ENCODE measurements at regions not wholly inside any gene's neighbourhood (a gene's known extent, or its start where the extent isn't known, plus 50 kb on each side); places are given as distances from the start of the nearest gene placed in this dataset.
"Not testable (repeated sequence)": the region's sequence is repeated elsewhere in the genome, so short reads cannot be mapped to it uniquely, and the experiment has no call there.

- DNase-seq (ENCODE audit: low read depth): no peak
These were observed 214.8 kb upstream of the KLF14 start for GRCh38 chr7:130948822-130949221.

GRCh38 chr7:130949550-130949949 is 215.5 kb upstream of the KLF14 start:
- no peak for DNase-seq (ENCODE audit: low read depth)

DNA sequence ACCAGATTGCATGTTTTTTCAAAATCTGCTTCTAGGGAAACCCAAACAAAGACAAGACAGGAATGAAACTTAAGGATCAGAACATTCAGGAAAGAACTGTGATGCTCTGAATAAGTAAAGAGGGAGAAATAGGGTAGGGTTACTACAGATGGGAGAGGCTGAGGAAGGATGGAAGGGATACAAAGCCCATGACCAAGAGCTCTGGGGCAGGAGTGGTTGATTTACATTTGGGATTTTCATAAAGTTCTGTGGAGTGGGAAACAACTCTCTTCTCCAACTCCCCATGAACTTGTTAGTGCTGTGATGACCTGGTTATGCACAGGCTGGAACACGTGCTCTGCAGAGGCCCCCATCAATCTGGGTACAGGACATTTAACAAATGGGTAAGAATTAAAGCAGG is 216.0 kb upstream of the KLF14 start:
- DNase-seq (ENCODE audit: low read depth): no peak

- DNase-seq (ENCODE audit: low read depth): no peak
These were observed 216.7 kb upstream of the KLF14 start for GRCh38 chr7:130950741-130951140.

GRCh38 chr7:130951303-130951975 is 217.4 kb upstream of the KLF14 start:
- no peak for DNase-seq (ENCODE audit: low read depth)

GRCh38 chr7:130951976-130952876 is 218.2 kb upstream of the KLF14 start:
- no peak for DNase-seq (ENCODE audit: low read depth)

DNA sequence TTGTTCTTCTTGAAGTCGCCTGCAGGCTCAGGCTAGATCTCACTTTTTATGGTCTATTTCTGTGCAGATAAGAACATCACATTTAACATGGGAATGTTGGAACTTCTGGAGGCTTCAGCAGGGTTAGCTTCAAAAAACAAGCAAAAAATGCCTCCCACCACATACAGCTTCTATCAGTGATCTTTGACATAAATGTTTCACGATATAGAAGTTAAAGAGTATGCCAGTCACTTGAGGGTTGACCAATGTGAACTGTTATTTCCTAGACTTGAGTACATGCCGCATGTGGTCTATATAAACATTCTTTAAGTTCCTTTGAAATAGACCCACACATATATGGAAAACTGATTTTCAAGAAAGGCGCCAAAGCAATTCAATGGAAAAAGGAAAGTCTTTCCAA is 219.2 kb upstream of the KLF14 start:
- no peak for DNase-seq (ENCODE audit: low read depth)

DNA sequence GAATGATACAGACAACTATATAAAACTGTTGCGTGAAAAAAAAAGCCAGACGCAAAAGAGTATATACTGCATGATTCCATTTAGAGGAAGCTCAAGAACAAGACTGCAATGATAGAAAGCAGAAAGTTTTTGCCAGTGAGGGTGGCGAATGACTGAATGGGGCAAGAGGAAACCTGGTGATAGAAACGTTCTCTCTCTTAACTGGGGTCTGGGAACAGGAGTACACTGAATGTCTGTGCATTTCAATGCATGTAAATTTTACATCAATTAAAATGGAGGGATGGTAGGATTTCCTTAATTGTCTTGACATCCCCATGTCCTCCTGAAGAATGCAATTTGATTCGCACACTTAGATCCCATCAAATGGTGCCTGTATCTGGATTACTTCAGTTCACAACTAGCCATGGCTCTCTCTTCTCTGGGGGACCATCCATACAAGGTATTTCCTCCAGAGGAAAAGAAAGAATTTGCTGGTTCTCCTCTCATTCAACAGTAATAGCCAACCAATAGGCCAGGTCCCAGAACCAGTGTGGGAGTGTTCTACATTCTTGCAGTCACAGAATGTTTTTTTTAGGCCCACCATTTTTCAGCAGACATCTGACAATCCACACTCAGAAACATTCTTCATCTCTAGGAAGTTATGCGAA is 221.0 kb upstream of the KLF14 start:
- DNase-seq (ENCODE audit: low read depth): no peak

DNA sequence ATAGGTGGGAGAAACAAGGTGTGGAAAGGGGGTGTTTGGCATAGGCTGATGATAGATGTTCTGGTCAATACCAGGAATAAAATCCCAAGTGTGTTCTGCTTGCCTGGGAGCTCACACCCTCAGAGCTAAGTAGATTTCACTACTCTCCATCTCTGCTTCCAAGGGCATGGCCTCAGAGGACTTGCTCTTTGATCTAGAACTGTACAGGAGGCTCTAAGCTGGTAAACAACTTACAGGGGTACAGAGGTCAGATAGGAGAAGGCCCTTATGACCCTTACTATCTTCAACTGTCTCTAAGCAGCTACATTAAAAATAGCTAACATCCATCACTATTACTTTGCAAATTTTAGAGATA is 221.5 kb upstream of the KLF14 start:
- no peak for DNase-seq (ENCODE audit: low read depth)

DNA sequence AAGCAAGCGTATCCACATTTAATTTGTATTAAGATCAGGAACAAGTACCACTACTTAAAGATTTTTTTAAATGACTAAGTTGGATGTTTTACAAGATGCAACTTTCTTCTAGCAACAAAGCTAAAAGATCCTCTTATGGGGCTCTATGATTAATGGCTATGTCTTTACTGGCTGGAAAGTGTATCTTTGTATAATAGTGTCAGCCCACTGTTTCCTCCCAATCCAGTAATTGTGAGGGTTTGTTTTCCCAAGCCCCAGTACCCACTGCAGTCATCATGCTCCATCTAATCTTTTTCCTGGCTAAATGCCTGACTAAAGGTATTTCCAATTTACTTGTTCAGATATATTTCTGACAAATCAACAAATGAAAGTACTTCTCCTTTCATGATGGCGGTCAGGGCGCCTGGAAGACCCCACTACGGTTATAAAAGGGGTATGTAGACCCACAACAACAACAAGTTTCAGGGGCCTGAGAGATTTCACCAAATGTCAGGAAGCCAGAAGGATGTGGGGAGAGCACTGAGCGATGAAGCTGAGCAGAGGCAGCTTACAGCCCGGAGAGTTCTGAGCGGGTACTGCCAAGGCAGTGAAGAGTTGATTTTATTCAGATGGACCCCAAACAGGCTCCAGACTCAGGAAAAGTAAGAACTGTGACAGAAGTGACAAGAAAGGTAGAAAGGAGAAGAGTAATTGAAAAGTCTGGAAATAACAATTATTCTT is 222.6 kb upstream of the KLF14 start:
- DNase-seq (ENCODE audit: low read depth): no peak

DNA sequence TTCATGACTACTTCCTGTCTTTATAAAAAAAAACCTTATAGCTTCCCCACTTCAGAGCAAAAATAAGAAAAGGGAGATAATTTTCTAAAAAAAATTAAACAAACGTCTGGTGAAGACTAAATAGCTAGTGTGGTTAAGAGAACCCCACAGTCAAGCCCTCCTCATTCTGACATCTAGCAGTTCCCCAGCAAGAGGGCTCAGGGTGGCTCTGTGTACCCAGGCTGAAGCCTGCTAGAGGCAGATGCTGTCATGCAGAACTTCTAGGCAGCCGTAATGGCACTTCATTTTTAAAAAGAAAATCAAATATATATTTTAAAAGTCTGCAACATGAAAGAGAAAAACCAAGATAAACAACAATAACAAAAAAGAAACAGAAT is 223.1 kb upstream of the KLF14 start:
- DNase-seq (ENCODE audit: low read depth): no peak

GRCh38 chr7:130957722-130958435 is 223.9 kb upstream of the KLF14 start:
- DNase-seq (ENCODE audit: low read depth): not testable (repeated sequence)

- no peak for DNase-seq (ENCODE audit: low read depth)
These were observed 224.8 kb upstream of the KLF14 start for GRCh38 chr7:130958846-130959245.

- no peak for DNase-seq (ENCODE audit: low read depth)
These were observed 225.8 kb upstream of the KLF14 start for GRCh38 chr7:130959743-130960207.

DNA sequence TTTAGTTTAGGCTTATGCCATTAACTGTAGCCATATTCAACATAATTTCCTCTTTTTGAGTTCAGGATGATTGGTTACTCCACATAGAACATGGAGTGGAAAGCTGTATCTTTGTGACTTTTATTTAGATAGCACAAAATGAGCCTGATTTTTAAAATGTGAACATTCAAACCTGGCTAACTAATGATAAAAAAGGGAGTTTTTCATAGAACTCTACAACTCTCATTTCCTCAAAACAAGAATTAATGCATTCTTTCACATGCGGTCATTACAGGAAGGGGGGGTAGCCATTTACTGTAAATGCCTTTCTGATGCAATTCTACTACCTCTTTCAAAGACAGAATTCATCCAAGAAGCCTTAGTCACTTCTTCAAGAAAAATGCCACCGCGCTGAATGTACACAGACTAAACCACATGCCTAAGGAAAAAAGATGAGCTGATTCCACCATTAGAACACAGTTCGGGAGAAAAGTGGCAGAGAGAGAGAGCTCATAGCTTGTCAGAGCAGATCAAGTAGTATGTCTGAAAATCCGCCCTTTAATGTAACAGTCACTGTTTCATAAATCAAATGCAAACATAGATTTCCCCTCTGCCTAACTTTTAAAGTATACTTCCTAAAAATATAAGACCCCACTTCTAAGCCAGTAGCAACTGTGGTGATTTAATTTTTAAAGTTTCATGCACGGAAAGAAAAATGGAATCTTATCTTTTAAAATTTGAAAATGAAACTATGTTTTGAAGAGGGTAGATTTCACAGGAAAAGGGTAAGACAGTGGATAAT is 226.4 kb upstream of the KLF14 start:
- no peak for DNase-seq (ENCODE audit: low read depth)

GRCh38 chr7:130961128-130961601 is 227.2 kb upstream of the KLF14 start:
- peak; percentile 69 for DNase-seq (ENCODE audit: low read depth)

DNA sequence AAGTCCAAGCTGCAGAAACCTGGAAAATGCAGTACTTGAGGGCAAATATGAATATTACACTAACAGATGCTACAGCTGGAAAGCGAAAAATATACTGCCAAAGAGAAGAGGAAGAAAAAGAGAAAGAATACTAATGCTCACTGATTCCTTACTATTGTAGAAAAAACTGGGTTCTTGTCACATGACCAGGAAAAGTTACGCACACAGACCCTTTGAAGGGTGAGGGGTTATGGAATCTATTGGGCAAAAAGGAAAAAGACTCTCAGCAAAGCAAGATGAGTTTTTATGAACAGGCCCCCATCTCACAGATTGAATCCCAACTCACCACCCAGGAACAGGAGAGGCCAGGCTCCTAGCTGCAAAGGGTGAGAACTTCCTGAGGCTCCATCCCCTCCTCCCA is 228.1 kb upstream of the KLF14 start:
- no peak for DNase-seq (ENCODE audit: low read depth)

DNA sequence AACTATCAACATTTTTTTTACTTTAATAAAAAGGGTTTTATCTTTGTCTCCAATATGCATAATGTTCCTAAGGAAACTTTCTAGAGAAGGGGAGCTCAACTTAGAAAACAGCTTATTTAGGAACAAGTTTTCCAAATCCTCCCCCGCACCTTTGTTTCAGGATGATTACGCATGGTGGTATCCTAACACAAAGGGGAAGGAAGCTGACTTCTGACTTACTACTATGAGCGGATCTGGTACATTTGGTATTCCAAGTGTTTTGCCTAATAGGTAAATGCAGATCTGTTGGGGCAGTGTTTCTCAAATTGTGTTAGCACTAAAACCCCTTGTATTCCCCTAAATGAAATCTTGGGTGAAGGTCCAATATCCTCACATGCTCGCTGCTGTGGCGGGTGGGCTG is 229.3 kb upstream of the KLF14 start:
- DNase-seq (ENCODE audit: low read depth): no peak

GRCh38 chr7:130965515-130965914 is 231.5 kb upstream of the KLF14 start:
- no peak for DNase-seq (ENCODE audit: low read depth)

DNA sequence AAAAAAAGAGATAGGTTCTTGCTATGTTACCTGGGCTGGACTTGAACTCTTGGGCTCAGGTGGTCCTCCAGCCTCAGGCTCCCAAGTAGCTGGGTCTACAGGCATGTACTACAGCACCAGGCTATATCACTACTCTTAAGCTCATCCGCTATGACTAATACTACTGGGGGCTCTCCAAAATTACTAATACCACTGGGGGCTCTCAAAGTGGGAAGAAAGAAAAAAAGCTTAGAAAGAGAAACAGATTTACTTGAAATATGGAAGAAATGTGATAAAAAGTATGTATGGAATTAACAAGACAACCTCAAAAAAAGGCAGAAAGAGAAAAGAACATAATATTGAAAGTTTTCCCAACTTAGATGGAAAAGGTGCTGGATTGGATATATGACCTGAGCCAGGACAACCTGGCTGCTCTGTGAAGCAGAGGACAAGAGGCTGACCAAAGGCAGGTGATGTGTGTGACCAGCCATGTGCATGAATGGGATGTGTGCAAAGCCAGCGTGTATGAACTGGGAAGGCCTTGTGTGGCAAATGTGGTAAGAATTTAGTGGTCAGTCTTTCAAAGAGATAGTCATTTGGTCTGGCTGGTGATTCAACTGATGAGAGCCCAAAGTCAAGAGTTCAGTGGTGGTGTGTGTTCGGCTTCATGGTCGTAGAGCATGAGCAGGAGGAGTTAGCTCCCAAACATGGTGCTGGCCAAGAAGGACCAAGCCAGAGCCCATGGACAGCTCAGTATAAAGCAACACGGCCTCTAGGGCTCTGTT is 232.4 kb upstream of the KLF14 start:
- DNase-seq (ENCODE audit: low read depth): no peak

Data from activated T-cell treated with anti-CD3 and anti-CD28 coated beads for 48 hours (primary cell).